HCT116 (cell line): ENCODE measurements at regions not wholly inside any gene's neighbourhood (a gene's known extent, or its start where the extent isn't known, plus 50 kb on each side); places are given as distances from the start of the nearest gene placed in this dataset.

Source experiments
- ATAC-seq: fragments of 200-7000 bp; cut with Tn5 transposase; 2 replicates; pipeline ENCODE4 v1.9.1; 2020; ENCODE audit warnings: mild to moderate bottlenecking, moderate library complexity
- BruUV-seq: library from RNA; stranded (reverse); fragments of 400-500 nt; replicated peaks from 2 replicates; lab custom pipeline; 2021; lab: Mats Ljungman, UMichigan
- CTCF ChIA-PET: fragments of 300-600 bp; sonication (Branson Sonifier 250); formaldehyde crosslinking; loops from one replicate; lab custom pipeline; 2021; ENCODE audit warnings: antibody characterized with exemption; lab: Charles Lee
- POLR2A ChIA-PET: fragments of 300-600, 350-600 bp; sonication (Branson Sonifier 250); formaldehyde crosslinking; loops from one replicate; lab custom pipeline; 2021; ENCODE audit warnings: antibody characterized with exemption; lab: Charles Lee
- RAD21 ChIA-PET, 2 experiments: fragments of 300-600 bp; sonication (Branson Sonifier 250); formaldehyde crosslinking; loops; one replicate each; lab custom pipeline; 2023; ENCODE audit warnings: low total read pairs in 2 of 2; ENCODE audit not compliant: uncharacterized antibody in 2 of 2, unreplicated experiment in 2 of 2, low non-redundant PET in 1 of 2; lab: Charles Lee
- DNase-seq: peaks from one replicate; pipeline ENCODE4 v3.0.0-alpha.2; 2010; ENCODE audit warnings: low read depth, low spot score
- H2AFZ ChIP-seq: fragments of 200-600 bp; shearing (Covaris generic), sonication (generic); 2 replicates; pipeline ENCODE4 v1.6.1; 2017; ENCODE audit warnings: low read depth, mixed run types, mixed read lengths, antibody characterized with exemption, low read length; ENCODE audit not compliant: poor library complexity, severe bottlenecking
- H3K27ac ChIP-seq: 2 replicates; pipeline ENCODE4 v1.5.1; 2012; ENCODE audit warnings: low read depth, low read length
- H3K27me3 ChIP-seq: fragments of 200-600 bp; sonication (generic); 2 replicates; pipeline ENCODE4 v1.6.1; 2016; ENCODE audit warnings: mixed run types, low read length, mixed read lengths; ENCODE audit not compliant: insufficient read depth
- H3K36me3 ChIP-seq, 2 experiments: fragments of 200-500 bp in 1 of 2; fragments of 200-600 bp in 1 of 2; sonication (Bioruptor generic) in 1 of 2; sonication (generic) in 1 of 2; 2 replicates each; pipeline versions ENCODE4 v1.5.1 to v1.6.1; 2014 to 2016; ENCODE audit warnings: low read length in 2 of 2, inconsistent platforms in 1 of 2, mixed read lengths in 1 of 2, mixed run types in 1 of 2; ENCODE audit not compliant: insufficient read depth in 2 of 2, control insufficient read depth in 1 of 2
- H3K4me1 ChIP-seq, 2 experiments: fragments of 200-600 bp in 1 of 2; sonication (generic) in 1 of 2; 2 replicates each; pipeline versions ENCODE4 v1.5.1 to v1.6.1; 2012 to 2017; ENCODE audit warnings: low read length in 2 of 2, inconsistent platforms in 1 of 2, mild to moderate bottlenecking in 1 of 2, mixed read lengths in 1 of 2, mixed run types in 1 of 2, moderate library complexity in 1 of 2; ENCODE audit not compliant: insufficient read depth in 2 of 2, control insufficient read depth in 1 of 2
- H3K4me2 ChIP-seq: fragments of 200-600 bp; sonication (generic); 2 replicates; pipeline ENCODE4 v1.6.1; 2017; ENCODE audit warnings: mixed run types, low read length, mixed read lengths
- H3K4me3 ChIP-seq, 2 experiments: fragments of 200-600 bp in 1 of 2; sonication (generic) in 1 of 2; replicated peaks in 1 of 2; 2 replicates each; pipeline ENCODE4 v1.5.1; 2011 to 2016; ENCODE audit warnings: low read length in 2 of 2, control low read depth in 1 of 2, low read depth in 1 of 2, mild to moderate bottlenecking in 1 of 2, mixed read lengths in 1 of 2, mixed run types in 1 of 2
- H3K79me2 ChIP-seq: fragments of 200-600 bp; sonication (generic); 2 replicates; pipeline ENCODE4 v1.6.1; 2017; ENCODE audit warnings: mild to moderate bottlenecking, mixed run types, low read length, moderate library complexity, mixed read lengths; ENCODE audit not compliant: insufficient read depth
- H3K9ac ChIP-seq: fragments of 200-600 bp; sonication (generic); 2 replicates; pipeline ENCODE4 v1.6.1; 2016; ENCODE audit warnings: low read length, mixed read lengths
- H3K9me2 ChIP-seq: fragments of 200-600 bp; sonication (generic), shearing (Covaris generic); 2 replicates; pipeline ENCODE4 v1.6.1; 2017; ENCODE audit warnings: mixed run types, mild to moderate bottlenecking, moderate library complexity; ENCODE audit not compliant: insufficient read depth
- H3K9me3 ChIP-seq, 2 experiments: fragments of 200-500 bp in 1 of 2; fragments of 200-600 bp in 1 of 2; sonication (Bioruptor generic) in 1 of 2; sonication (generic) in 1 of 2; 2 replicates each; pipeline ENCODE4 v1.6.1; 2014 to 2017; ENCODE audit warnings: low read length in 2 of 2, mixed read lengths in 2 of 2, inconsistent platforms in 1 of 2, low read depth in 1 of 2, mild to moderate bottlenecking in 1 of 2, mixed run types in 1 of 2, moderate library complexity in 1 of 2; ENCODE audit not compliant: control insufficient read depth in 1 of 2, insufficient read depth in 1 of 2
- H4K20me1 ChIP-seq: fragments of 200-600 bp; sonication (generic), shearing (Covaris generic); 2 replicates; pipeline ENCODE4 v1.6.1; 2017; ENCODE audit warnings: mixed run types, mild to moderate bottlenecking, moderate library complexity; ENCODE audit not compliant: insufficient read depth
- ATF3 ChIP-seq: IDR thresholded peaks from 2 replicates; pipeline ENCODE4 v1.6.1; 2012
- CEBPB ChIP-seq: IDR thresholded peaks from 2 replicates; pipeline ENCODE4 v1.6.1; 2012; ENCODE audit warnings: low read depth
- ELF1 ChIP-seq: IDR thresholded peaks from 2 replicates; pipeline ENCODE4 v1.6.1; 2012; ENCODE audit warnings: low read depth, borderline replicate concordance
- EZH2phosphoT487 ChIP-seq: fragments of 200-600 bp; IDR thresholded peaks from 2 replicates; pipeline ENCODE4 v1.6.1; 2018; ENCODE audit warnings: antibody characterized with exemption, borderline replicate concordance
- JUND ChIP-seq: IDR thresholded peaks from 2 replicates; pipeline ENCODE4 v1.6.1; 2012
- POLR2A ChIP-seq: IDR thresholded peaks from 2 replicates; pipeline ENCODE4 v1.7.0; 2011; ENCODE audit warnings: borderline replicate concordance; ENCODE audit not compliant: insufficient read depth, insufficient read length; ENCODE audit errors: extremely low read depth
- RAD21 ChIP-seq: IDR thresholded peaks from 2 replicates; pipeline ENCODE4 v1.6.1; 2012; ENCODE audit warnings: low read depth, mild to moderate bottlenecking
- SP1 ChIP-seq: IDR thresholded peaks from 2 replicates; pipeline ENCODE4 v1.6.1; 2012; ENCODE audit warnings: low read depth
- YY1 ChIP-seq: IDR thresholded peaks from 2 replicates; pipeline ENCODE4 v1.6.1; 2011; ENCODE audit warnings: low read length, low read depth, moderate library complexity, mild to moderate bottlenecking; ENCODE audit not compliant: insufficient replicate concordance; ENCODE audit errors: extremely low read depth
- ZBTB33 ChIP-seq: IDR thresholded peaks from 2 replicates; pipeline ENCODE4 v1.6.1; 2011; ENCODE audit warnings: mild to moderate bottlenecking, low read length, moderate library complexity; ENCODE audit not compliant: insufficient replicate concordance; ENCODE audit errors: extremely low read depth
- intact Hi-C: fragments of 100-400 bp; cut with micrococcal nuclease; formaldehyde crosslinking; loops from 2 replicates; pipeline ENCODE4 v1.10.0; 2022
- TF ChIP-seq, protein P1 (sequence below): IDR thresholded peaks from 2 replicates; pipeline ENCODE4 v1.6.1; 2012; ENCODE audit warnings: low read depth

DNA sequence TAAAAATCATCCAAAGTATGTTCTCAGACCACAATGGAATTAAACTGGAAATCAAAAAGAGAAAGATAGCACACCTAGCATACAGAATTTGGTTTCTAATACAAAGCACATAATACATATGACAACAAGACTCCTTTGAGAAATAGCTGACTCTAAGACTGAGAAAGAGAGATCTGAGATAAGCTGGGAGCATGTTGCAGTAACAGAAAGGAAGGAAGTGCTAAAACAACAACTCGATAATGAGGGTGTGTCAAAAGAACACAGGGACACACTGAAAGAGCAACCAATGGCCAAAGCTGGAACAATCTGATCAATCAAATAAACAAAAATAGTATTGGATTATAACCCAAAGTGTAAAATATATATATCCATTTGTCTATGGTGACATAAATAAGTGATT is 586.6 kb downstream of the C4orf33 start:
- Histone ChIP-seq H3K27me3 (no peaks in the 10 kb centered on the region), H3K27ac (no peak overlapping the region), H3K9me2 (no peaks in the 10 kb centered on the region), H2AFZ (no peak overlapping the region), H3K4me2 (no peak overlapping the region), H3K79me2 (no peaks in the 10 kb centered on the region), H3K4me3 (no peak overlapping the region), H3K4me1 (no peaks in the 10 kb centered on the region), H4K20me1 (no peaks in the 10 kb centered on the region), H3K9me3 (no peaks in the 10 kb centered on the region), H3K36me3 (no peaks in the 10 kb centered on the region), H3K9ac (no peak overlapping the region)
- no TSS peak for BruUV-seq
- no peak for TF ChIP-seq ZBTB33
- TF ChIP-seq POLR2A: no peak
- TF ChIP-seq ATF3: no peak
- no peak for TF ChIP-seq EZH2phosphoT487
- TF ChIP-seq YY1: no peak
- no peak for TF ChIP-seq ELF1
- no peak for TF ChIP-seq CEBPB
- ChIA-PET CTCF (no interaction called here), RAD21 (no interaction called here), POLR2A (no interaction called here)
- intact Hi-C loops: no loop called here
- ATAC-seq (no peak), DNase-seq (no peak)

- RAD21 ChIA-PET: no interaction called here
- POLR2A ChIA-PET: no interaction called here
- no peak for DNase-seq
- no peaks in the 10 kb centered on the region for H3K27me3 ChIP-seq
- no peaks in the 10 kb centered on the region for H4K20me1 ChIP-seq
- no peaks in the 10 kb centered on the region for H3K9me2 ChIP-seq
- no peak overlapping the region for H3K4me2 ChIP-seq
- H3K4me1 ChIP-seq: no peaks in the 10 kb centered on the region
- no peak overlapping the region for H3K9ac ChIP-seq
- no peak overlapping the region for H3K4me3 ChIP-seq
- no peak overlapping the region for H3K27ac ChIP-seq
- H3K79me2 ChIP-seq: no peaks in the 10 kb centered on the region
- H3K36me3 ChIP-seq: no peaks in the 10 kb centered on the region
- BruUV-seq: no TSS peak
- CTCF ChIA-PET: no interaction called here
- intact Hi-C loops: no loop called here
- ATAC-seq: no peak
- no peak overlapping the region for H2AFZ ChIP-seq
- H3K9me3 ChIP-seq: no peaks in the 10 kb centered on the region
- no peak for TF ChIP-seq YY1
- no peak for TF ChIP-seq SP1
- no peak for TF ChIP-seq ZBTB33
- TF ChIP-seq, protein P1, sequence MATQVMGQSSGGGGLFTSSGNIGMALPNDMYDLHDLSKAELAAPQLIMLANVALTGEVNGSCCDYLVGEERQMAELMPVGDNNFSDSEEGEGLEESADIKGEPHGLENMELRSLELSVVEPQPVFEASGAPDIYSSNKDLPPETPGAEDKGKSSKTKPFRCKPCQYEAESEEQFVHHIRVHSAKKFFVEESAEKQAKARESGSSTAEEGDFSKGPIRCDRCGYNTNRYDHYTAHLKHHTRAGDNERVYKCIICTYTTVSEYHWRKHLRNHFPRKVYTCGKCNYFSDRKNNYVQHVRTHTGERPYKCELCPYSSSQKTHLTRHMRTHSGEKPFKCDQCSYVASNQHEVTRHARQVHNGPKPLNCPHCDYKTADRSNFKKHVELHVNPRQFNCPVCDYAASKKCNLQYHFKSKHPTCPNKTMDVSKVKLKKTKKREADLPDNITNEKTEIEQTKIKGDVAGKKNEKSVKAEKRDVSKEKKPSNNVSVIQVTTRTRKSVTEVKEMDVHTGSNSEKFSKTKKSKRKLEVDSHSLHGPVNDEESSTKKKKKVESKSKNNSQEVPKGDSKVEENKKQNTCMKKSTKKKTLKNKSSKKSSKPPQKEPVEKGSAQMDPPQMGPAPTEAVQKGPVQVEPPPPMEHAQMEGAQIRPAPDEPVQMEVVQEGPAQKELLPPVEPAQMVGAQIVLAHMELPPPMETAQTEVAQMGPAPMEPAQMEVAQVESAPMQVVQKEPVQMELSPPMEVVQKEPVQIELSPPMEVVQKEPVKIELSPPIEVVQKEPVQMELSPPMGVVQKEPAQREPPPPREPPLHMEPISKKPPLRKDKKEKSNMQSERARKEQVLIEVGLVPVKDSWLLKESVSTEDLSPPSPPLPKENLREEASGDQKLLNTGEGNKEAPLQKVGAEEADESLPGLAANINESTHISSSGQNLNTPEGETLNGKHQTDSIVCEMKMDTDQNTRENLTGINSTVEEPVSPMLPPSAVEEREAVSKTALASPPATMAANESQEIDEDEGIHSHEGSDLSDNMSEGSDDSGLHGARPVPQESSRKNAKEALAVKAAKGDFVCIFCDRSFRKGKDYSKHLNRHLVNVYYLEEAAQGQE: no peak
- no peak for TF ChIP-seq RAD21
- TF ChIP-seq JUND: no peak
These were observed 612.0 kb downstream of the C4orf33 start for GRCh38 chr4:129707949-129708348.
